HFFc6 (cell line): ENCODE measurements at regions not wholly inside any gene's neighbourhood (a gene's known extent, or its start where the extent isn't known, plus 50 kb on each side); places are given as distances from the start of the nearest gene placed in this dataset.

Experiments used
- DNase-seq: peaks from one replicate; pipeline ENCODE4 v3.0.0-alpha.2; 2018
- H3K27ac Mint-ChIP-seq: 2 replicates; pipeline ENCODE4 v1.8.0; 2020; ENCODE audit warnings: mild to moderate bottlenecking, mixed read lengths
- H3K27me3 Mint-ChIP-seq: 2 replicates; pipeline ENCODE4 v1.8.0; 2021; ENCODE audit warnings: mild to moderate bottlenecking, moderate library complexity, mixed read lengths; ENCODE audit not compliant: insufficient read depth
- H3K36me3 Mint-ChIP-seq: 2 replicates; pipeline ENCODE4 v1.8.0; 2021; ENCODE audit warnings: low read depth, mixed read lengths
- H3K4me1 Mint-ChIP-seq: 2 replicates; pipeline ENCODE4 v1.8.0; 2020; ENCODE audit warnings: low read depth, mixed read lengths
- H3K4me3 Mint-ChIP-seq: 2 replicates; pipeline ENCODE4 v1.8.0; 2020; ENCODE audit warnings: mild to moderate bottlenecking, moderate library complexity, mixed read lengths
- H3K9me3 Mint-ChIP-seq: 2 replicates; pipeline ENCODE4 v1.8.0; 2020; ENCODE audit warnings: mild to moderate bottlenecking, mixed read lengths
- TF ChIP-seq, protein P1 (sequence below): fragments of 200-600 bp; sonication (generic); IDR thresholded peaks from 2 replicates; pipeline ENCODE4 v1.5.0; 2021; ENCODE audit warnings: antibody characterized with exemption, mild to moderate bottlenecking

DNA sequence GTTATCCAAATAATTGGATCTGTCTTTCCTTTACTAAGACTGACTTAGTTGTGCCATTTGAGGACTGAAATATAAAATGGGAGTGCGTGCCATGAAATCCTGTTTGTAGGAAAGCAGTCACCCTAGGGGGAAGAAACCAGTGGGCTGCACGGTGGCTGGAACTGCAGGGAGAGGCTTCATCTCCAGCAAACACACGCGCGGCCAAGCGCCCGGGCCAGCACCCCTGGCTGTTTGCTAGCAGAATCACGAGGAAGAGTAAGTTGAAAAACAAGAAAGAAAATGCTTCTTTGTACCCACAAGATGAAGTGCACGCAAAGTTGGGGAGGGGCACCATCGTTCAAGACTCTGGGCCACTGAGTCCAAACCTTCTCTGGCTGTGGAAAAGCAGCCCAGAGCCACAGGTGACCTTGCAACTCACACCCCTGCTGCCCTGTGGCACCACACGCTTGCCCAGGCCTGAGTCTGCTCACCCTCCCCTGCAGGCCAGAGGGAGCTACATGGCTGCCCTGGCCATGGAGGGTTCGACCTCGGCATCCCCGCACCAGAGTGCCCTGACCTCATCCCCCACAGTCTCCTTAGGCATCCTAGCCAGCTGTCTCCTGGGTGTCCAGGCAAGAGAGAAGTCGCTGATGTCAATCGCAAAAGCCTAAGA is 55.2 kb downstream of the IRX2 start:
- H3K27ac Mint-ChIP-seq: no peak overlapping the region
- DNase-seq: no peak
- H3K36me3 Mint-ChIP-seq: peaks cover 9% of the 10 kb centered on the region
- H3K9me3 Mint-ChIP-seq: peaks cover 40% of the 10 kb centered on the region
- H3K4me1 Mint-ChIP-seq: no peaks in the 10 kb centered on the region
- TF ChIP-seq, protein P1, sequence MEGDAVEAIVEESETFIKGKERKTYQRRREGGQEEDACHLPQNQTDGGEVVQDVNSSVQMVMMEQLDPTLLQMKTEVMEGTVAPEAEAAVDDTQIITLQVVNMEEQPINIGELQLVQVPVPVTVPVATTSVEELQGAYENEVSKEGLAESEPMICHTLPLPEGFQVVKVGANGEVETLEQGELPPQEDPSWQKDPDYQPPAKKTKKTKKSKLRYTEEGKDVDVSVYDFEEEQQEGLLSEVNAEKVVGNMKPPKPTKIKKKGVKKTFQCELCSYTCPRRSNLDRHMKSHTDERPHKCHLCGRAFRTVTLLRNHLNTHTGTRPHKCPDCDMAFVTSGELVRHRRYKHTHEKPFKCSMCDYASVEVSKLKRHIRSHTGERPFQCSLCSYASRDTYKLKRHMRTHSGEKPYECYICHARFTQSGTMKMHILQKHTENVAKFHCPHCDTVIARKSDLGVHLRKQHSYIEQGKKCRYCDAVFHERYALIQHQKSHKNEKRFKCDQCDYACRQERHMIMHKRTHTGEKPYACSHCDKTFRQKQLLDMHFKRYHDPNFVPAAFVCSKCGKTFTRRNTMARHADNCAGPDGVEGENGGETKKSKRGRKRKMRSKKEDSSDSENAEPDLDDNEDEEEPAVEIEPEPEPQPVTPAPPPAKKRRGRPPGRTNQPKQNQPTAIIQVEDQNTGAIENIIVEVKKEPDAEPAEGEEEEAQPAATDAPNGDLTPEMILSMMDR: no peak
- H3K27me3 Mint-ChIP-seq: peaks cover 11% of the 10 kb centered on the region
- H3K4me3 Mint-ChIP-seq: no peak overlapping the region

DNA sequence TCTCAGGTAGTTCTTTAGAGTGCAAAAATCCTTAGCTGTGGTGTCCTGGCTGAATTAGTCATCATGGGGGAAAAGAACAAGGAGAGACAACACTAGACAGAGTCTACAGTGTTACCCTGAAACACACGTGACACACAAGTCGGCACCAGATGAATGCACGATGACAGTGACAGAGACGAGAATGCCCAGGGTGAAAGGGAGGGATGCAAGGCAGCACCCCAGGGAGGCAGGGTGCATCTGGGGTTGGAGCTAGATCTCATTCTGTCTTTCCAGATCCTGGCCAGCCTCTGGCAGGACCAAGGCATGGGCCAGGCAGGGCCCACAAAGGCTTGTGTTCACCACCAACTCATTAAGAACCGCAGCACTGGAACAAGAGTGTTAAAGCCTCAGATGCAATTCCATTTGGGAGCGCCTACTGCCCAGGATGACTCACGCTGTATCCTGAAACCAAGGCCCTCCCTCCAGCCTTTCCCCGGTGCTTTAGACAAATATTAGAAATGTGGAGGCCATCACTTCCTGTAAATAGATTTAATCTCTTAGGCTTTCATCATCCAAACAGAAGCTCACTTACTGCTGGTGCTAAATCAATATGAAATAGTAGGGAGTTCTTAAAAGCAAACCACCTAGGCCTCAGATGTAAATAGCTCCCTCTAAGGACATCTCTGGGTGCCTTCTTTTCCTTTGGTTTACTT is 56.1 kb downstream of the IRX2 start:
- Mint-ChIP-seq H3K36me3 (peaks cover 4% of the 10 kb centered on the region; the same call in 1 of the 2 replicates), H3K9me3 (peaks cover 43% of the 10 kb centered on the region), H3K27me3 (peaks cover 4% of the 10 kb centered on the region), H3K4me3 (no peak overlapping the region), H3K27ac (no peak overlapping the region), H3K4me1 (no peaks in the 10 kb centered on the region)
- no peak for DNase-seq
- TF ChIP-seq, protein P1: no peak

DNA sequence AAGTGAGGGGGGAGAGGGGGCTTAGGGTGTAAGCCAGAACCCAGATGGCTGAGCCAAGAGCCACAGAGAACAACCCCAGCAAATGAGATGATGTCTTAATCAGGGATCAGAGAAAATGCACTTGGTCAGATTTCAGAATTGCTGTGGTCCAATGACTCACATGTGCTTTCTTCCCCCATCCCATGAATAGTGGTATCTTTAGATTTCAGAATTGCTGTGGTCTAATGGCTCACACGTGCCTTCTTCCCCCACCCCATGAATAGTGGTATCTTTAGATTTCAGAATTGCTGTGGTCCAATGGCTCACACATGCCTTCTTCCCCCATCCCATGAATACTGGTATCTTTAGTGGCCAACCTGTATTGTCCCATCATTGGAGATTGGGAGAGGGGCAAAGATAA is 59.9 kb downstream of the IRX2 start:
- no peaks in the 10 kb centered on the region for H3K4me1 Mint-ChIP-seq
- H3K36me3 Mint-ChIP-seq: no peaks in the 10 kb centered on the region
- TF ChIP-seq, protein P1: no peak
- H3K27me3 Mint-ChIP-seq: peaks cover 4% of the 10 kb centered on the region
- no peak for DNase-seq
- H3K4me3 Mint-ChIP-seq: no peak overlapping the region
- no peak overlapping the region for H3K27ac Mint-ChIP-seq
- H3K9me3 Mint-ChIP-seq: peaks cover 30% of the 10 kb centered on the region

DNA sequence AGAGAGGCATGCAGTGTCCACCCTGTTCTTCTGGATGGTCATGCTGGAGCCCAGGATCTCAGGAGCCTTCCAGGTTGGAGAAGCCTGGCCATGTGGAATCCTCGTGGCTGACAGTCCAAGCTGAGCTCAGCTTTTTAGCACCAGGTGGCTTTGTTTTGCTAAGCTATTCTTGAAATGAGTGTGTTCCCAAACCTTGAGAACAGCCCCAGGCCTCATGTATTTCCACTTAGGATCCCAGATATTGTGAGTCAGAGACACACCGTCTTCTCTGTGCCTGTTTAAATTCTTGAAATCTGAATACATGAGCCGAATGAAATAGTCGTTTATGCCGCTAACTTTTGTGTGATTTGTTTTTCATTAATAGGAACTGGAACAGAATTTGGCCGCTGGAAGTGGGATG is 61.2 kb downstream of the IRX2 start:
- Mint-ChIP-seq H3K4me3 (no peak overlapping the region), H3K27me3 (peaks cover 4% of the 10 kb centered on the region), H3K9me3 (peaks cover 23% of the 10 kb centered on the region), H3K27ac (no peak overlapping the region), H3K36me3 (no peaks in the 10 kb centered on the region), H3K4me1 (no peaks in the 10 kb centered on the region)
- TF ChIP-seq, protein P1: no peak
- no peak for DNase-seq

DNA sequence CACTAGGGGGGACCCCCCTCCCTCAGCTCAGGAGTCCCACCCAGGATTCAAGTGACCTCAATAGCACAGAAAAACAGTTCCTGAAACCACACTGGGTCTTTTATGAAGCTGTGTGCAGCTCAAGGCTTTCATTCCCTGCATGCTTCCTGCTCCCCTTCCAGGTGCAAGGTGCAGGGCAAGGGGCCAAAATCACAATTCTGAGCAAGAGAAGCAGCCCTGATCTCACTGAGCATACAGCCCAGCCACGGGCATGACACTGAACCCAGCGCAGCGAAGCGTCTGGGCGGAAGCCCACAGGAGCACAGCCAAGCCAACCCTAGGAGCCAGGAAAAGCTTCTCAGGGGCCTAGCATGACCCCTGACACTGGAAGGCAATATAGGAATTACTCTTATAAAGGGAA is 62.9 kb downstream of the IRX2 start:
- Mint-ChIP-seq H3K4me3 (no peak overlapping the region), H3K27ac (no peak overlapping the region), H3K36me3 (no peaks in the 10 kb centered on the region), H3K27me3 (peaks cover 2% of the 10 kb centered on the region), H3K9me3 (peaks cover 30% of the 10 kb centered on the region), H3K4me1 (no peaks in the 10 kb centered on the region)
- TF ChIP-seq, protein P1: no peak
- no peak for DNase-seq
